ENCODE measurements at regions not wholly inside any gene's neighbourhood (a gene's known extent, or its start where the extent isn't known, plus 50 kb on each side); places are given as distances from the start of the nearest gene placed in this dataset.

- TF ChIP-seq POLR2A (IDR thresholded peaks at IDR 0.05), result no peak
- TF ChIP-seq, protein P1, sequence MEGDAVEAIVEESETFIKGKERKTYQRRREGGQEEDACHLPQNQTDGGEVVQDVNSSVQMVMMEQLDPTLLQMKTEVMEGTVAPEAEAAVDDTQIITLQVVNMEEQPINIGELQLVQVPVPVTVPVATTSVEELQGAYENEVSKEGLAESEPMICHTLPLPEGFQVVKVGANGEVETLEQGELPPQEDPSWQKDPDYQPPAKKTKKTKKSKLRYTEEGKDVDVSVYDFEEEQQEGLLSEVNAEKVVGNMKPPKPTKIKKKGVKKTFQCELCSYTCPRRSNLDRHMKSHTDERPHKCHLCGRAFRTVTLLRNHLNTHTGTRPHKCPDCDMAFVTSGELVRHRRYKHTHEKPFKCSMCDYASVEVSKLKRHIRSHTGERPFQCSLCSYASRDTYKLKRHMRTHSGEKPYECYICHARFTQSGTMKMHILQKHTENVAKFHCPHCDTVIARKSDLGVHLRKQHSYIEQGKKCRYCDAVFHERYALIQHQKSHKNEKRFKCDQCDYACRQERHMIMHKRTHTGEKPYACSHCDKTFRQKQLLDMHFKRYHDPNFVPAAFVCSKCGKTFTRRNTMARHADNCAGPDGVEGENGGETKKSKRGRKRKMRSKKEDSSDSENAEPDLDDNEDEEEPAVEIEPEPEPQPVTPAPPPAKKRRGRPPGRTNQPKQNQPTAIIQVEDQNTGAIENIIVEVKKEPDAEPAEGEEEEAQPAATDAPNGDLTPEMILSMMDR (IDR thresholded peaks at IDR 0.05), result no peak
These were observed 1187.4 kb upstream of the NCAM2 start for GRCh38 chr21:19810779-19811178.

Data from heart left ventricle (tissue), 13 donors.